Ecto neural progenitor cell (in vitro differentiated cells): ENCODE measurements at regions not wholly inside any gene's neighbourhood (a gene's known extent, or its start where the extent isn't known, plus 50 kb on each side); places are given as distances from the start of the nearest gene placed in this dataset.

ENCODE experiments used
- DNase-seq: peaks from one replicate; pipeline ENCODE4 v3.0.0-alpha.2; 2018; ENCODE audit warnings: low spot score

GRCh38 chr18:24987303-24988252 is 364.4 kb downstream of the ZNF521 start:
- DNase-seq: peak; percentile 52

GRCh38 chr18:24988253-24988840 is 363.6 kb downstream of the ZNF521 start:
- DNase-seq: no peak

GRCh38 chr18:24989760-24990593 is 362.0 kb downstream of the ZNF521 start:
- DNase-seq: no peak

GRCh38 chr18:24990671-24991134 is 361.3 kb downstream of the ZNF521 start:
- no peak for DNase-seq

- DNase-seq: no peak
Measured at GRCh38 chr18:24991141-24992060, 360.6 kb downstream of the ZNF521 start.

GRCh38 chr18:24992491-24992890 is 359.5 kb downstream of the ZNF521 start:
- DNase-seq: no peak

- DNase-seq: no peak
Measured at GRCh38 chr18:24993628-24994027, 358.3 kb downstream of the ZNF521 start.

GRCh38 chr18:24995056-24995455 is 356.9 kb downstream of the ZNF521 start:
- no peak for DNase-seq

GRCh38 chr18:24995755-24996154 is 356.2 kb downstream of the ZNF521 start:
- DNase-seq: no peak

- DNase-seq: no peak
Measured at GRCh38 chr18:24999650-25000267, 352.2 kb downstream of the ZNF521 start.

GRCh38 chr18:25001803-25002202 is 350.2 kb downstream of the ZNF521 start:
- DNase-seq: no peak

- no peak for DNase-seq
Measured at GRCh38 chr18:25005541-25006403, 346.2 kb downstream of the ZNF521 start.

- no peak for DNase-seq
Measured at GRCh38 chr18:25010623-25011374, 341.2 kb downstream of the ZNF521 start.
